ENCODE measurements at regions not wholly inside any gene's neighbourhood (a gene's known extent, or its start where the extent isn't known, plus 50 kb on each side); places are given as distances from the start of the nearest gene placed in this dataset.

DNA sequence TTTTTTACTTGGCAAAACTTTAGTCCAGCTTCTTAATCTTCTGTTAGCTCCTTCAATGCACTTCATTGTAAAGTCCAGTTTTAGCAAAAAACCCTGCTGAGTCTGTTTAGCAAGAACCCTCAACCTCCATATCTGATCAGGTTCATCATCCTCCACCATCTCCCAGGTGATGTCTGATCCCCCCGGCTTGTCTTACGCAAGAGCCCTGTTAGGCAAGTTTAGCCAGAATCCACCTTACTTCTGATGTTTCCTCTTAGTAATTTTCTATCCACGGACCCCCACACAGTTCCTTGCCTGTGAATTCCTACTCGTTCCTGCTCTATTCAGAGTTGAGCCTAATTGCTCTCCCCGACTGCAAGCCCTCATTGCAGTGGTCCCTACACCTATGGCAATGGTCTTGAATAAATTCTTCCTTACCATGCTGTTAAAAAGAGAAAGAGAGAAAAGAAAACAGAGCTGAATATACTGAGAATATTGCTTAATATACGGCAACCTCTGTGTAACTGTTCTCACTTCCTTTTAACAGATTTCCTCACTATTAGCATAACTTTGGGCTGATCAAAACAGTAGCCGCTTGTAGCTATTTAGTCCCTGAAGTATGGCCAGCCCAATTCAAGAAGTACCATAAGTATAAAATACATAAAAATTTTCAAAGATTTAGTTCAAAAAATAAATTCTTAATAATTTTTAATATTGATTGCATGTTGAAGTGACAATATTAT lies 78.7 kb upstream of the MME start:
- TF ChIP-seq CTCF (IDR thresholded peaks at IDR 0.05; ENCODE audit: insufficient read depth, low read depth, low read length, missing control alignments), result no peak
- DNase-seq (ENCODE audit: low read depth), result peak; percentile 36
- no peak overlapping the region for H3K4me3 ChIP-seq (ENCODE audit: low read length)

- H3K4me3 ChIP-seq (ENCODE audit: low read length), result no peak overlapping the region
- no peak for TF ChIP-seq CTCF (IDR thresholded peaks at IDR 0.05; ENCODE audit: insufficient read depth, low read depth, low read length, missing control alignments)
- DNase-seq (ENCODE audit: low read depth), result no peak
These were observed 87.5 kb upstream of the MME start for GRCh38 chr3:154992655-154993054.

- no peak overlapping the region for H3K4me3 ChIP-seq (ENCODE audit: low read length)
- no peak for TF ChIP-seq CTCF (IDR thresholded peaks at IDR 0.05; ENCODE audit: insufficient read depth, low read depth, low read length, missing control alignments)
- no peak for DNase-seq (ENCODE audit: low read depth)
These were observed 89.6 kb upstream of the MME start for GRCh38 chr3:154990543-154990942.

DNA sequence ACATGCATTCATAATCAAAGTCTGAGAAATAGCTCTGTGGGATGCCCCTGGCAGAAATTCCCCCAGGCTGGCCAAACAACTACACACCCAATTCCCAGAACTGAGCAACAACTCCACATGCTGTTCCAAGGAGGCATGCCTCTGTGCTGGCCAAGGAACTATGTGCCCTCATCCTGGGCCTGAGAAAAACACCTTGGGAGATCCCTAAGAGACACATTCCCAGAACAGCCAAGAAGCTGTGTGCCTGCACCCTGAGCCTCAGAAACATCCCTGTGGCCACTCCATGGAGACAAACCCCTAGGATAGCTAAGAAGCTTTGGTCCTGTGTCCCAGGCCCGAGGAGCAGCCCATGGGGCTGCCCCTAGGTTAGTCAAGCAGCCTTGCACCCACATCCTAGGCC lies 92.3 kb upstream of the MME start:
- no peak overlapping the region for H3K4me3 ChIP-seq (ENCODE audit: low read length)
- TF ChIP-seq CTCF (IDR thresholded peaks at IDR 0.05; ENCODE audit: insufficient read depth, low read depth, low read length, missing control alignments), result no peak
- no peak for DNase-seq (ENCODE audit: low read depth)

DNA sequence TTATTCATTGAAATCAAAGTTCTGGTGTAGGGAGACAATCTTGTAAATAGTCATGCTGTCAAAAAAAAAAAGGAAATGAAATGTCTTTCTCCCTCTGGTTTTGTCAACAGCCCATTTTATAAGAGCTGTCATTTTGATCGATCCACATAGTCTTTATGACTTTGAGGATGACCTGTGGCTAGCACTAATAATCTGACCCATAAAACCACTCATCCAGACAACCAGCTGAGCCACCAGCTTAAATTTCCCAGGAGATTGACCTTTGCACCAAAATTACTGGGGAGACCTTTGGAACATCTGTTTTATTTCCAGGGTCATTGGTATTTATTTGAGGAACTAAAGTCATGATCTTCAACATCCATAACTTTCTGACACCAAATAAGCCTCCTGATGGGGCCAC lies 98.5 kb upstream of the MME start:
- TF ChIP-seq CTCF (IDR thresholded peaks at IDR 0.05; ENCODE audit: insufficient read depth, low read depth, low read length, missing control alignments), result no peak
- H3K4me3 ChIP-seq (ENCODE audit: low read length), result no peak overlapping the region
- DNase-seq (ENCODE audit: low read depth), result no peak

- no peak for TF ChIP-seq CTCF (IDR thresholded peaks at IDR 0.05; ENCODE audit: insufficient read depth, low read depth, low read length, missing control alignments)
- H3K4me3 ChIP-seq (ENCODE audit: low read length), result no peak overlapping the region
- DNase-seq (ENCODE audit: low read depth), result peak; percentile 37
These were observed 98.9 kb upstream of the MME start for GRCh38 chr3:154981201-154981600.

DNA sequence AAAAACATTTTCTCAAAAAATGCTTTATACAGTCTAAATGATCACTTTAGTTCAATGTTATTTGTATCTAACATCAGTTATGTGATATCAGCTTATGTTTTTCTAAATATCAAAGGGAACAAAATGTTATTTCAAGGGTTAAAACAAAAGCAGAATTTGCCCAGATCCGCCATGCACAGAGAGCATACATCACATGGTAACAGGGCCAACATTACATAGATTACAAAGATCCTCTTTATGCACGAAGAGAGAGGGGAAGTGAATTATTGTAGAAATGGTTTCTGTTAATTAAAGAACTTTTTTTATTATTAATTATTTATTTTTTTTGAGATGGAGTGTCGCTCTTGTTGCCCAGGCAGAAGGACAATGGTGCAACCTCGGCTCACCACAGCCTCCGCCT lies 100.8 kb upstream of the MME start:
- no peak for TF ChIP-seq CTCF (IDR thresholded peaks at IDR 0.05; ENCODE audit: insufficient read depth, low read depth, low read length, missing control alignments)
- no peak overlapping the region for H3K4me3 ChIP-seq (ENCODE audit: low read length)
- no peak for DNase-seq (ENCODE audit: low read depth)

Measured in epithelial cell of esophagus (primary cell).